Prostate gland (tissue), 2 donors: ENCODE measurements at regions not wholly inside any gene's neighbourhood (a gene's known extent, or its start where the extent isn't known, plus 50 kb on each side); places are given as distances from the start of the nearest gene placed in this dataset.

Experiments
- POLR2AphosphoS5 ChIP-seq: sonication (generic); formaldehyde crosslinking; IDR thresholded peaks from one replicate; pipeline ENCODE4 v1.6.1; 2017; ENCODE audit warnings: antibody characterized with exemption
- TF ChIP-seq, protein P1 (sequence below), 4 experiments: fragments of 200-600 bp in 2 of 4; fragments of 450-650 bp in 2 of 4; sonication (generic) in 2 of 4; IDR thresholded peaks; 1 replicate in 3 of 4; 2 replicates in 1 of 4; pipeline ENCODE4 v1.5.1; 2016 to 2019; ENCODE audit warnings: antibody characterized with exemption in 4 of 4, mild to moderate bottlenecking in 2 of 4, moderate library complexity in 2 of 4

DNA sequence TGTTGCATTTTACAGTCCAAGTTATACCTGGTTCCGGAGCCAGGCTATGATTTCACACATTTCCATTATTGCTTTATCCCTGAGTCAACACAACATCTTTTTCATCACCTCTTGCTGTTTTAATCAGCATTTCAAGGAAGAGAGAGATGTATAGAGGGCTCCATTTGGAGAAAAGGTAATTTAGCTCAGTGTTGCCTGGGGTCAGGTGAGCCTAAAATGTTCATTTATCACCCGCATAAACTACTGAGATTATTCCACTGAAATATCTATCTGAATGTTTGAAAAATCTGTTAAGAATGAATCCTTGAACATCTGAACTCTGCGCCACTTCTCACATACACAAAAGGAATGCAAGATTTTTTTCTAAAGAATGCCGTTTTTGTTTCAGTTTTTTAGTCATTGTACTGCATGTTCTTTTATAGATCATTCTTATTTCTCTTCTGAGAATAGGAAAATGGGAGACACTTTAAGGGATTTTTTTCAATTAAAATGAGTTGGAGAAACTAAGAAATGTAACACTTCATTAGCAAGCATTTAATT, 51.5 kb upstream of the AGTR1 start:
- TF ChIP-seq, protein P1, sequence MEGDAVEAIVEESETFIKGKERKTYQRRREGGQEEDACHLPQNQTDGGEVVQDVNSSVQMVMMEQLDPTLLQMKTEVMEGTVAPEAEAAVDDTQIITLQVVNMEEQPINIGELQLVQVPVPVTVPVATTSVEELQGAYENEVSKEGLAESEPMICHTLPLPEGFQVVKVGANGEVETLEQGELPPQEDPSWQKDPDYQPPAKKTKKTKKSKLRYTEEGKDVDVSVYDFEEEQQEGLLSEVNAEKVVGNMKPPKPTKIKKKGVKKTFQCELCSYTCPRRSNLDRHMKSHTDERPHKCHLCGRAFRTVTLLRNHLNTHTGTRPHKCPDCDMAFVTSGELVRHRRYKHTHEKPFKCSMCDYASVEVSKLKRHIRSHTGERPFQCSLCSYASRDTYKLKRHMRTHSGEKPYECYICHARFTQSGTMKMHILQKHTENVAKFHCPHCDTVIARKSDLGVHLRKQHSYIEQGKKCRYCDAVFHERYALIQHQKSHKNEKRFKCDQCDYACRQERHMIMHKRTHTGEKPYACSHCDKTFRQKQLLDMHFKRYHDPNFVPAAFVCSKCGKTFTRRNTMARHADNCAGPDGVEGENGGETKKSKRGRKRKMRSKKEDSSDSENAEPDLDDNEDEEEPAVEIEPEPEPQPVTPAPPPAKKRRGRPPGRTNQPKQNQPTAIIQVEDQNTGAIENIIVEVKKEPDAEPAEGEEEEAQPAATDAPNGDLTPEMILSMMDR (IDR thresholded peaks at IDR 0.05): no peak
- TF ChIP-seq POLR2AphosphoS5: no peak
